ENCODE measurements at regions not wholly inside any gene's neighbourhood (a gene's known extent, or its start where the extent isn't known, plus 50 kb on each side); places are given as distances from the start of the nearest gene placed in this dataset.

GRCh38 chr10:43748560-43748959 is 99.9 kb upstream of the ZNF32 start:
- TF ChIP-seq POLR2A (IDR thresholded peaks at IDR 0.05), result no peak
- TF ChIP-seq CTCF (IDR thresholded peaks at IDR 0.05), result no peak
